ENCODE measurements at regions not wholly inside any gene's neighbourhood (a gene's known extent, or its start where the extent isn't known, plus 50 kb on each side); places are given as distances from the start of the nearest gene placed in this dataset.

DNA sequence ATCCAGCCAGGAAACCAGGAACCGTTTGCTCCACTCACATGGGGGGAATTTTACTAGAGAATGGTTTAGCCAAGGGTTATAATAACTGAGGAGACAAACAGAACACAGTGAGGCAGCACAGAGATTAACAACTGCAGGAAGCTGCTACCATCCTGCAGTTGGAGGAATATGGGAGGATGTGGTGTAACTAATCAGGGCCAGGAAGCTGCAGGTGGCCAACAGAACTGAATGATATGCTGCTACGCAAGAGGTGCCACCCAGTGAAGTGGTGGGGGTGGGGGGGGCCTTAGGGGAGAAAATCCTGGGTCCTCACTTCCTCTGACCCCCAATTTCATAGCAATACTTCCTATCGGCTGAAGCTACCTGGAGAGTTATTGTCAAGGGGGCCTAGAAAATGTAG, 306.4 kb upstream of the STT3B start:
- no peak overlapping the region for H2AFZ ChIP-seq (ENCODE audit: low read depth, low read length)
- H3K36me3 ChIP-seq (ENCODE audit: insufficient read depth, low read length), result no peaks in the 10 kb centered on the region
- no peaks in the 10 kb centered on the region for H3K4me1 ChIP-seq (ENCODE audit: insufficient read depth, low read length)
- H3K9me3 ChIP-seq (ENCODE audit: low read length), result no peaks in the 10 kb centered on the region
- H3K4me3 ChIP-seq (ENCODE audit: low read length), result no peak overlapping the region
- H3K27me3 ChIP-seq (ENCODE audit: insufficient read depth, low read length), result no peaks in the 10 kb centered on the region

DNA sequence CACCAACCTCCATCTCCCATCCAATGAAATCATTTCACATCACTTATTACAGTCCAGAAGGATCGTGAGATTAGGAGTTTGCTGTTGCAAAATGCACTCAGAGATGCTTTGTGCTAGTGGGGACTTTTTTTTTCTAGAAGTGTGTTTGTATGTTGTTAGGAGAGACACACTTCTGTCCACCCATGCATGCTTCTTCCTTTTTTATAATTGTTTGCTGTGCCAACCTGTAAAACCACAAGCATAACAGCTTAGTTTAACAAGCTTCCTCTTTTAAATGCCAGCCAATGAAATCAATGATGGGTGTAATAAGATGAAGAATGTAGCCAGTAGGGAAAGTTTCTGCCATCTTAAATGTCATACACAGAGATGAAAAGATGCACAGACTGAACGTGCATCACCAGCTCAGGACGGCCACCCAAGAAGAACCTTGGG, 305.6 kb upstream of the STT3B start:
- H3K9me3 ChIP-seq (ENCODE audit: low read length), result no peaks in the 10 kb centered on the region
- no peaks in the 10 kb centered on the region for H3K36me3 ChIP-seq (ENCODE audit: insufficient read depth, low read length)
- H3K4me3 ChIP-seq (ENCODE audit: low read length), result no peak overlapping the region
- H3K4me1 ChIP-seq (ENCODE audit: insufficient read depth, low read length), result no peaks in the 10 kb centered on the region
- H2AFZ ChIP-seq (ENCODE audit: low read depth, low read length), result no peak overlapping the region
- no peaks in the 10 kb centered on the region for H3K27me3 ChIP-seq (ENCODE audit: insufficient read depth, low read length)

DNA sequence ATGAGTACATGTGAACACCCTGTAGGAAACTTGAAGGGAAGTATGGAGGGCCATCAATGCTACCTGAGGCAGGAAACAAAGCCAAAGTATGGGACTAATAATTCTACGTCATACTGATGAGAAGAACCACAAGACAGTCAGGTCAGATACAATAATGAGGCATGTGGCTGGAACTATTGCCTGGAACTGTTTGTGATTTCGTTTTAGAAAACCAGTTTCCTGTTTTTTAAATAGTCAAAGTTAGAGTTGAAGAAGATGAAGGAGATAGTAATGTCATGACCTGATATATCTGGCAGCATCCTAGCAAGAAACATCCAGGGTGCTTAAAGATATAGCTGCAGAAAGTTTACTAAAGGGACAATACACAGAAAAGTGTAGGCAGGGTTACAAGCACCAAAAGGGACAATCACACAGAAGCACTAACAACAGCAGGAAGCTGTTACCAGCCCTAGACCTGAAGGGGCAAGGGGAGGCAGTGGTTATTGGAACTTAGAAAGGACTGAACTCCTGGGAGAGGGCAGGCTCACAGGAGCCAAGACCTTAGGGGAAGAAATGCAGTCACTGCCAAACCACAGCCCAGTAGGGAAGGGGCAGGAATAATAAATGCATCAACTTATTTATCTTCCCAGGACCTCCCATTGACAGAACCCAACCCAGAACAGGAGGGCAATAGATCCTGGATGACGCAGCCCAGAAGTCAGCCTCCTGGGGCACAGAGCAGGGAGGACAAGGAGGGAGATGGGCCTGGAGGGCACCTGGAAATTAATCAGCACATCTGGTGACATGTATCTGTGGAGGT, 302.1 kb upstream of the STT3B start:
- Histone ChIP-seq H3K36me3 (ENCODE audit: insufficient read depth, low read length) (no peaks in the 10 kb centered on the region), H3K4me1 (ENCODE audit: insufficient read depth, low read length) (peaks cover 4% of the 10 kb centered on the region), H3K9me3 (ENCODE audit: low read length) (no peaks in the 10 kb centered on the region), H3K27me3 (ENCODE audit: insufficient read depth, low read length) (no peaks in the 10 kb centered on the region), H2AFZ (ENCODE audit: low read depth, low read length) (no peak overlapping the region), H3K4me3 (ENCODE audit: low read length) (no peak overlapping the region)

DNA sequence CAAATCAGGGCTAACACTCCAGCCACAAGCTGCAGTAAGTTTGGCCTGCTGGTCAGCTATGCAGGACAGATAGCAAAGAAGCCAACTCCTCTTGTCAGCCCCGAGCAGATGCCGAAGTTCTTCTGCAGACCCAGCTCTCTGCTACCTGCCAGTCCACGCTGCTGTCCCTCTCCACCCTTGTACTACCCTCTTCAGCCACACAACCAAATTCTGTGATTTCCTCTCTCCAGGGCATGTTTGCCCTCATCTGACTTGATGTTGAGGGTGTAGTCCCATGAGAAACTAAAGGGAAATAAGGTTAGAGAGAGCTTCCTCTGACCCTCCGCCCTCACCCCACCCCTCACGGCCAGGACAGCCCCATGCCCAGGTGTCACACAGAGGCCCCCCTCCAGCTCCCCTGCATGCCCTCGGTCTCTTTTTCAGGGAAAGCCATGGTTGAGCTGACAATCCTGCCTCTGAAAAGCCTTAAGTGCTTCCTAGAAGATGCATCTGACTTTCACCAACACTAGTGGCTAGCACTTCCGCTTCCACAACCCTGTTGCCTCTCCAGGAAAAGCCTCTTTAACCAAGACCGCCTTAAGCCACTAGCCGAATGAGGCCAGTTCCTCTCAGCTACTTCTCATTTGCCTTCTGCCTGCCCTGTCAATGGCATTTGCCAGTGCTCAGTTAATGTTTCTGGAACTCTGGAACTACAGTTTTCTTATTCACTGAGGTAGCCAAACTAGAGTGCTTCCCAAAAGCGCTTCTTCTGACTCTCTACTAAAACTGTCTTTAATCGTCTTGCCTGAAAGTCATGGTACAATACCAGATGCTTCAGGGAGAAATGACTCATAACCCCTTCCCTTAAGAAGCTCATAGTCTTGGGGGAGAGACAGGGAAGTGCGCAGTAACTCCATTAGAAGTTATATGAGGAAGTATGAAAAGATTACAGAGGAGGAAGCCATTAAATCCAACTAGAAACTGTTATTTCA, 300.4 kb upstream of the STT3B start:
- Histone ChIP-seq H3K27me3 (ENCODE audit: insufficient read depth, low read length) (no peaks in the 10 kb centered on the region), H3K4me1 (ENCODE audit: insufficient read depth, low read length) (peaks cover 4% of the 10 kb centered on the region), H3K4me3 (ENCODE audit: low read length) (no peak overlapping the region), H3K9me3 (ENCODE audit: low read length) (no peaks in the 10 kb centered on the region), H3K36me3 (ENCODE audit: insufficient read depth, low read length) (no peaks in the 10 kb centered on the region), H2AFZ (ENCODE audit: low read depth, low read length) (no peak overlapping the region)

DNA sequence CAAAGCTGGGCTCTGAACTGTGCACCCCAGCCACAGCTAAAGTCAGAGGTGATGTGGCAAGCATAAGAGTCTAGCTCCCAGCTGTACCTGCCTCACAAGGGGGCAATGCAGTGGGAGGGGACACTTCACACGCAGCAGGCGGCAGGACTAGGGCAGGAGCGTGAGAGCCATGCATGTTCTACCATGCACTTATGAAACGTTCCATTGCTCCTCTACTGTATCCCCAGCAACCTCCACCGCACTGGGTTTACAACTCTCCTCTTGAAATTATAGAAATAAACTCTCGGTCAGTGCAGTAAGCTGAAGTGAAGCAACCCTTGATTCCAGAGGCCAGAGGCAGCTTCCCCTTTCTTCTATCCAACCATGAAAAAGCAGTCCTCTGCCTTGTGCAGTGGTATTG, 298.6 kb upstream of the STT3B start:
- H3K4me3 ChIP-seq (ENCODE audit: low read length), result no peak overlapping the region

DNA sequence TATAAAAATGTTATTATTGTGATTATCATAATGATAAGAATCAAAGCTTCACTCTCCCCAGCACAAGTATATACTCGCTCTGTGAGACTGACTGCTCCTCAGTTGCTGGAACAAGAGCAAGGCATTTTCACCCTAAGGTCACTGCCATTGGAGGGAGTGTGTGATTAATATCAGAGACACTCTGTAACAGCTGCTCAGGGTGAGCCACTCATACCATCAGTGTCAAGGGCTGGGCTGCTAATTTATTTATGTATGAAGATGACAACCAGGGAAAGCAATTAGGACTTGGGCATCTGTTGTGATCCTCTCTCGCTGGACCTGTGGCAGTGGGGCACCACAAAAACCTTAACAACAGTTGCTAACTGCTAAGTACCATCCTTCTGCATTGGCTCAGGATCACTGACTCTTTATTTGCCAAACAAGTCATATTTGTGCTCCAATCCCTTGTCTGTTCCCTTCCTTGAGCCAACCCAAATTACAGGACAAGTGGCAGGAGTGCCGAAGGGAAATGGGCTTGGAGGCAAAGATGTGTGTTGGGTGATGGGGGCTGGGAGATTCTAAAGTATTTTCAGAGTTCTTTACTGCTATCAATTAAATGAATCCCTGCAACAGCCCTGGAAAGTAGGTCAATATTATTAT, 297.5 kb upstream of the STT3B start:
- Histone ChIP-seq H2AFZ (ENCODE audit: low read depth, low read length) (no peak overlapping the region), H3K9me3 (ENCODE audit: low read length) (no peaks in the 10 kb centered on the region), H3K4me1 (ENCODE audit: insufficient read depth, low read length) (peaks cover 4% of the 10 kb centered on the region), H3K4me3 (ENCODE audit: low read length) (no peak overlapping the region), H3K27me3 (ENCODE audit: insufficient read depth, low read length) (no peaks in the 10 kb centered on the region), H3K36me3 (ENCODE audit: insufficient read depth, low read length) (no peaks in the 10 kb centered on the region)

More for the DNA sequence above, 298.6 kb upstream of the STT3B start:
- Histone ChIP-seq H3K27me3 (ENCODE audit: insufficient read depth, low read length) (no peaks in the 10 kb centered on the region), H3K4me1 (ENCODE audit: insufficient read depth, low read length) (peaks cover 4% of the 10 kb centered on the region), H3K36me3 (ENCODE audit: insufficient read depth, low read length) (no peaks in the 10 kb centered on the region), H3K9me3 (ENCODE audit: low read length) (no peaks in the 10 kb centered on the region), H2AFZ (ENCODE audit: low read depth, low read length) (no peak overlapping the region)

DNA sequence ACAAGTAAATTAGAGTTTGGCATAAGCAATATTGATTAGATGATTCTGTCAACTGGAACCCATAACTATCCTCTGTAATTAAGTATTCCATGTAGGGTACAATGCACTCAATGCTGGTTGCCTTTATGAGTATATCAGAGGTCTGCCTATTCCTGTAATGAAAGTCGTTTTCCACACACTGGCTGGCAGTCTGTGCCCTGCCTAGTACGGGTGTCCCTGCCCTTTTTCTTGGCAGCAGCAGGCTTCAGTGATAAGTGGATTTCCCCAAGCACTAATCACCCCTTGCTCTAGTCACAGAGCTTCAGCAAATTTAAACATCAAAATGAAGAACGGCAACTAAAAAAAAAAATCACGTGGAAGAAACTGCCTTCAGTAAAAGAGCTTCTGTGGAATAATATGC, 294.8 kb upstream of the STT3B start:
- Histone ChIP-seq H3K4me1 (ENCODE audit: insufficient read depth, low read length) (peaks cover 4% of the 10 kb centered on the region), H2AFZ (ENCODE audit: low read depth, low read length) (no peak overlapping the region), H3K36me3 (ENCODE audit: insufficient read depth, low read length) (no peaks in the 10 kb centered on the region), H3K9me3 (ENCODE audit: low read length) (no peaks in the 10 kb centered on the region), H3K27me3 (ENCODE audit: insufficient read depth, low read length) (no peaks in the 10 kb centered on the region), H3K4me3 (ENCODE audit: low read length) (no peak overlapping the region)

DNA sequence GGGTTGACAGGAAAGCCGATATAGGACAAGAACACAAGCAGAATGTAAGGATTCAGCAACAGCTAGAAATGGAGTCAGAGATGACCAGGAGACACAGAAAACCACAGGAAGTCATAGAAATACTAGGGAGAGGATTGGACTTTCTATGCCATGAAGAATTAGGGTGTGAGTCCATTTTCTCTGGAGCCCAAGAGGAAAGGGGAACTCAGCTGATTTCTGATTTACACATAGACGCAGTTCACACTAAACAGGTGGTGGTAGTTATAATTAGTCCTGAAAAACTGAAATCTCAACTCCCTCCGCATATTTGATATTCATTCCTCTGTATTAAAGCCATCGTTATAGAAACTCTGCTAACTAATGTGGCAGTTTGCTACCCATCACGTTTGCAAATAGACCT, 292.7 kb upstream of the STT3B start:
- Histone ChIP-seq H3K9me3 (ENCODE audit: low read length) (no peaks in the 10 kb centered on the region), H3K27me3 (ENCODE audit: insufficient read depth, low read length) (no peaks in the 10 kb centered on the region), H2AFZ (ENCODE audit: low read depth, low read length) (no peak overlapping the region), H3K36me3 (ENCODE audit: insufficient read depth, low read length) (no peaks in the 10 kb centered on the region), H3K4me1 (ENCODE audit: insufficient read depth, low read length) (peaks cover under 1% of the 10 kb centered on the region), H3K4me3 (ENCODE audit: low read length) (no peak overlapping the region)

DNA sequence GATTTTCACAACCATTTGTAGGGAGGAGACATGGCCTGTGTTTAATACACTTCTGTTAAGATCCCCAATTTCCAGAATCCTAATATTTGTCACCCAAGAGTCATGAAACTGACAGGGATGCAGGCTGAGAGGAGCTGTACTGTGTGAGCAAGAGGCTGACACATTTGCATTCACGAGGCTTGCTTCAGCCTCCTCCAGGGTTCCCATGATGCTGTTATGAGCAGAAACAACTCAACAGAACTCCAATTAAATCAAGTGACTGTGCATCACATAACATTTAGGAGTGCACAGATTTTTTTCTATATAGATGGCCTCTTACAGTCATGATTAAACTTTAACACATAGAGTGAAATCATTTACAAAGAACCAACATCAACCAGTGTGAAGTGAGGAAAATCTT, 292.3 kb upstream of the STT3B start:
- H3K9me3 ChIP-seq (ENCODE audit: low read length), result no peaks in the 10 kb centered on the region
- no peaks in the 10 kb centered on the region for H3K36me3 ChIP-seq (ENCODE audit: insufficient read depth, low read length)
- H3K27me3 ChIP-seq (ENCODE audit: insufficient read depth, low read length), result no peaks in the 10 kb centered on the region
- H2AFZ ChIP-seq (ENCODE audit: low read depth, low read length), result no peak overlapping the region
- no peak overlapping the region for H3K4me3 ChIP-seq (ENCODE audit: low read length)
- no peaks in the 10 kb centered on the region for H3K4me1 ChIP-seq (ENCODE audit: insufficient read depth, low read length)

DNA sequence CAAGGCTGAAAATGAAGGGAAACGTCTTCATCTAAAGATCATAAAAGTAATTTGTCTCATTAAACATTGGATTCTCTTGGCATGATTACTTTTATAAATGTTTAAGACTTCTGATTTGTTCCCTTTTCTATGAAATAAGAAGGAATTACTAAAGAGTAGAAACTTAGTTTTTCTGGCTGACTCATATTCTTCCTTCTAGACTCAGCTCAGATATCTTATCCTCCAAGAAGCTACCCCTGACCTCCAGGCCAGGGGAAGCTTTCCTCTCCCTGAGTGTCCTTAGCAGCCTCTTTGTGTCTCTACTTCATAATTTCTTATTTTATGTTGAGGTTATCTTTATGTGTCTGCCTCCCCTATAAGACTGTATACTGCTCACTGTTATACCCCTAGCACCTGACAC, 291.9 kb upstream of the STT3B start:
- Histone ChIP-seq H3K4me3 (ENCODE audit: low read length) (no peak overlapping the region), H3K27me3 (ENCODE audit: insufficient read depth, low read length) (no peaks in the 10 kb centered on the region), H2AFZ (ENCODE audit: low read depth, low read length) (no peak overlapping the region), H3K36me3 (ENCODE audit: insufficient read depth, low read length) (no peaks in the 10 kb centered on the region), H3K4me1 (ENCODE audit: insufficient read depth, low read length) (no peaks in the 10 kb centered on the region), H3K9me3 (ENCODE audit: low read length) (no peaks in the 10 kb centered on the region)

DNA sequence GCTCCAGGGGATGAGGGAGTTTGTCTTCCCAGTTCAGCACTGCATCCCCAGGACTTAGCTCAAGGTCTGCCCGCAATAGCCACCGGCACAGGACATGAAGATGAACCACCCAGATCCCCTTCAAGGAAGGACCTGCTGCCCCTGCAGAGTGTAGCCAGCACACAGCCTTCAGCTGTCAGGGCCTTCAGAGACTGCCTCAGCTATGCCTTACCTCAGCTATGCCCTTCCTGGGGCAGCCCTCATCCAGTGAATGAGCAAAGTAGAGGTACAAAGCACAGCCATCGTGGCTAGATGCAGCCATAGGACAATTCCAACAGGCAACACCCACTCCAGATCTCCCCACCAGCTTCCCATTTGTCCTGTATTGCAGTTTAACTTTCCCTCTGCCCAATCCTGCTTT, 291.2 kb upstream of the STT3B start:
- H3K4me3 ChIP-seq (ENCODE audit: low read length), result no peak overlapping the region
- no peaks in the 10 kb centered on the region for H3K9me3 ChIP-seq (ENCODE audit: low read length)
- H3K36me3 ChIP-seq (ENCODE audit: insufficient read depth, low read length), result no peaks in the 10 kb centered on the region
- no peak overlapping the region for H2AFZ ChIP-seq (ENCODE audit: low read depth, low read length)
- H3K4me1 ChIP-seq (ENCODE audit: insufficient read depth, low read length), result no peaks in the 10 kb centered on the region
- no peaks in the 10 kb centered on the region for H3K27me3 ChIP-seq (ENCODE audit: insufficient read depth, low read length)

DNA sequence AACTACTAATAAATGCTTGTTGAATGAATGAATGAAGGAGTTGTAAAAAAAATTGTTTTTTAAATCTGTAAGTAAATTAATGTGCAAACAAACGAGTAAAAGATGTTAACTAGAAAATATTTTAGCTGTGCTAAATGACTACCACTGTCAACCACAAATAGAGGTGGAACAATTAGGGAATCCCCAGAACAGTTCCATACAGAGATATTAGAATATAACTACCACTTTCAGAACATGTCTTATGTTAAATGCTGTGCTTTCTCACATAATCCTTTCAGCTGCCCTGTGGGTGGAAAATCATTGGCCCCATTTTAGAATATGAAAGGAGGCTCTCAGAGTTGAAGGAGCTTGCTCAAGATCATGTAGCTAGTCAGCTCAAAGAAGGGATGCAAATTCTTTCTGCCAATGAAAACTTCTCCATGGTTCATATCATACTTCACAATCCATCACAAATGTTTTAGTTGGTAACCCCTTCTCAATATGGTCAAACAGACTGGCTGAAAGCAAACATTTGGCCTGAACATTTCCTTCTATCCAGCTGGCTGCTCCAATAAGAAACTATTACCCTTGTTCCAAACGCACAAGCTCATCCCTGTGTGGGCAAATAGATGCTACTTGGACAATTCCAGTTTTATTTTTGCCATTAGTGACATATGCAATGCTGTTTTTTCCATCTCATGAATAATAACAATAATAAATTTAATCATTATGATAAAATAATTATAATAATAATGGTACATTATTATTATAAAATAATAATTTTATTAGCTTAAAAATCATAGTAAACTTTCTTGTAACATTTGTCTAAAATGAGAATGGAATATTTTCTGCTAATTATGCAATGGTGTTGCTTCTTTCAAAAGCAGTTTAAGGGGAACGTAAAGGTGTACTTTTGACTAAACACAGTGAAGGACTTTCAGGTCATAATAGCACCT, 290.4 kb upstream of the STT3B start:
- H2AFZ ChIP-seq (ENCODE audit: low read depth, low read length), result no peak overlapping the region
- no peaks in the 10 kb centered on the region for H3K9me3 ChIP-seq (ENCODE audit: low read length)
- H3K27me3 ChIP-seq (ENCODE audit: insufficient read depth, low read length), result no peaks in the 10 kb centered on the region
- H3K36me3 ChIP-seq (ENCODE audit: insufficient read depth, low read length), result no peaks in the 10 kb centered on the region
- H3K4me3 ChIP-seq (ENCODE audit: low read length), result no peak overlapping the region
- peaks cover 2% of the 10 kb centered on the region for H3K4me1 ChIP-seq (ENCODE audit: insufficient read depth, low read length)

All from neuron (in vitro differentiated cells).